GM23338 (cell line): ENCODE measurements at regions not wholly inside any gene's neighbourhood (a gene's known extent, or its start where the extent isn't known, plus 50 kb on each side); places are given as distances from the start of the nearest gene placed in this dataset.

Experiments used
- CREB1 ChIP-seq: fragments of 250-450 bp; sonication (Bioruptor Pico); IDR thresholded peaks from 2 replicates; pipeline ENCODE4 v1.5.0; 2020; ENCODE audit warnings: low read depth, mild to moderate bottlenecking, moderate library complexity
- CTCF ChIP-seq, 2 experiments: fragments of 200-600 bp in 1 of 2; sonication (generic) in 1 of 2; conservative IDR thresholded peaks; 2 replicates each; pipeline versions ENCODE4 v1.5.1 to v1.6.1; 2016 to 2017; ENCODE audit warnings: antibody characterized with exemption in 2 of 2, low read depth in 2 of 2, mild to moderate bottlenecking in 2 of 2, moderate library complexity in 1 of 2
- EZH2 ChIP-seq: fragments of 200-600 bp; sonication (generic); IDR thresholded peaks from one replicate; pipeline ENCODE4 v1.8.0; 2017; ENCODE audit warnings: antibody characterized with exemption, mild to moderate bottlenecking, low read depth; ENCODE audit not compliant: unreplicated experiment
- EZH2phosphoT487 ChIP-seq: fragments of 200-600 bp; sonication (generic); IDR thresholded peaks from one replicate; pipeline ENCODE4 v1.8.1; 2018; ENCODE audit warnings: antibody characterized with exemption; ENCODE audit not compliant: unreplicated experiment
- JUNB ChIP-seq: IDR thresholded peaks from one replicate; pipeline ENCODE4 v1.6.1; 2016; ENCODE audit warnings: antibody characterized with exemption; ENCODE audit not compliant: unreplicated experiment
- NANOG ChIP-seq: IDR thresholded peaks from 2 replicates; pipeline ENCODE4 v1.6.1; 2016; ENCODE audit warnings: antibody characterized with exemption, borderline replicate concordance
- POLR2AphosphoS5 ChIP-seq: IDR thresholded peaks from 2 replicates; pipeline ENCODE4 v1.6.1; 2016; ENCODE audit warnings: antibody characterized with exemption, low read depth
- REST ChIP-seq: IDR thresholded peaks from one replicate; pipeline ENCODE4 v1.6.1; 2018; ENCODE audit warnings: antibody characterized with exemption; ENCODE audit not compliant: unreplicated experiment
- ZNF331 ChIP-seq: fragments of 250-450 bp; sonication (Bioruptor Pico); IDR thresholded peaks from 2 replicates; pipeline ENCODE4 v1.5.0; 2020; ENCODE audit warnings: low read depth, mild to moderate bottlenecking, moderate library complexity

GRCh38 chr5:8134609-8135008 is 265.7 kb downstream of the MTRR start:
- no peak for TF ChIP-seq ZNF331 (CRISPR knock-in tag)
- no peak for TF ChIP-seq CTCF (conservative IDR thresholded peaks at IDR 0.05; ENCODE audit: low read depth in 2 of 2)
- TF ChIP-seq CREB1 (CRISPR knock-in tag): no peak
- no peak for TF ChIP-seq JUNB
- no peak for TF ChIP-seq POLR2AphosphoS5
- TF ChIP-seq EZH2: no peak
- TF ChIP-seq REST: no peak
- TF ChIP-seq EZH2phosphoT487: no peak
- TF ChIP-seq NANOG: no peak
